Kasumi-1 (cell line): ENCODE measurements at regions not wholly inside any gene's neighbourhood (a gene's known extent, or its start where the extent isn't known, plus 50 kb on each side); places are given as distances from the start of the nearest gene placed in this dataset.

Experiments used
- DNase-seq, 2 experiments: peaks; one replicate each; lab custom pipeline; 2025; lab: John Stamatoyannopoulos, UW

GRCh38 chr15:70158309-70159000 is 60.7 kb upstream of the TLE3 start:
- no peak for DNase-seq

- no peak for DNase-seq
Measured at GRCh38 chr15:70156671-70157271, 59.1 kb upstream of the TLE3 start.

GRCh38 chr15:70154718-70155347 is 57.1 kb upstream of the TLE3 start:
- DNase-seq, result no peak

GRCh38 chr15:70153921-70154717 is 56.4 kb upstream of the TLE3 start:
- DNase-seq, result no peak

DNA sequence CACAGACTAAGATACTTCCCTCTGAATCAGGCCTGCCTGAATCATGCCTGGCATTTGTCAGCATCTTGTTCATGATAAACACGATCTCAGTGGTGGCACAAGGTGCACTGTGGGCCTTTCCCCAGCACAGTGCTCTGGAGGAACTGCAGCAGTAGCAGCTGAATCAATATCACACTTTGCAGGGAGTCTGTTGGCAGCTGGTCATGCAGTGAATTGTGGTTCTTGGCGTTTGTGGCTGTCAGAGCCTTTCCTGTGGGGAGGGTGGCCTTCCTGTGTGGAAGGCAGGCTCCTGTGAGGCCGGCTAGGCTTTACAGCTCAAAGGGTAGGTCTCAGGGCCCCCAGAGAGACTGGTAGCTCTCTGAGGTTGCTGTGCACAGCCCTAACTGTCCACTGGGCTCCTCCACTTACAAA is 54.4 kb upstream of the TLE3 start:
- DNase-seq, result peak; percentile 63 to 75

DNA sequence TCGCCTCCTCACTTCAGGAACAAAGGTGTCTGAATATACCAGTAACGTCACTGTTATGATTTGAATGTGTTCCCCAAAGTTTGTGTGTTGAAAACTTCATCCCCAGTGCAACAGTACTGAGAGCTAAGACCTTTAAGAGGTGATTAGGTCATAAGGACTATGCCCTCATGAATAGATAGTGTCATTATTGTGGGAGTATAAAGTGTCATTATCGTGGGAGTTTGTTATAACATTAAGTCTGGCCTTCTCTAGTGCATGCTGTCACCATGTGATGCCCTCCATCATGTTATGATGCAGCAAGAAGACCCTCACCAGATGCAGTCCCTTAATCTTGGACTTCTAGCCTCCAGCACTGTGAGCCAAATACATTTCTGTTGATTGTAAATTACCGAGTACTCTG is 53.7 kb upstream of the TLE3 start:
- no peak for DNase-seq

GRCh38 chr15:70151003-70151402 is 53.3 kb upstream of the TLE3 start:
- no peak for DNase-seq

DNA sequence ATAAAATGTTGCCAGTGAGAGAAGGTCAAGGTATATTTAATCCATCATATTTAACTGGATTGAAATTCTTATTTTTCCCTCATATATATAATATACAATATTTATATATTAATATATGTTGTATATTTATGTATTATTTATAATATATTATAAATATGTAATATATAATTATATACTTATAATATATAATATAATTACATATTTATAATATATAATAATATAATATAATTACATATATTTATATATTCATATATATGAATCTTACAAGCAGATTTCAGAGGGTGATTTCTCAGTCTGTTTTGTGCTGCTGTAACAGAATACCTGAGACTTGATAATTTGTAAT is 52.7 kb upstream of the TLE3 start:
- DNase-seq, result no peak

- DNase-seq, result no peak
Measured at GRCh38 chr15:70149667-70150404, 52.1 kb upstream of the TLE3 start.

- DNase-seq, result no peak
Measured at GRCh38 chr15:70147778-70148177, 50.1 kb upstream of the TLE3 start.
